ENCODE measurements at regions not wholly inside any gene's neighbourhood (a gene's known extent, or its start where the extent isn't known, plus 50 kb on each side); places are given as distances from the start of the nearest gene placed in this dataset.

DNA sequence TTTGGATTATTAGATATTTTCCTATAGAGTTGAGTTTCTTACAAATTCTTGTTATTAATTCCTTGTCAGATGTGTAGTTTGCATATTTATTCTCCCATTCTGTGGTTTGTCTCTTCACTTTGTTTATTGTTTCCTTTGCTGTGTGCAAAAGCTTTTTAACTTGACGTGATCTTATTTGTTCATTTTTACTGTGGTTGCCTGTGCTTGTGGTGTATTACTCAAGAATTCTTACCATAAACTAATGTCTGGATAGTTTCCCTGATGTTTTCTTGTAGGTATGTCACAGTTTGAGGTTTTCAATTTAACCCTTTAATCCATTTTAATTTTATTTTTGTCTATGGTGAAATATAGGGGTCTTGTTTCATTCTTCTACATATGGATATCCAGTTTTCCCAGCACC is 72.1 kb upstream of the LHX8 start:
- ATAC-seq (ENCODE audit: low read depth in 2 of 2) = no peak
- no peak for DNase-seq
- Mint-ChIP-seq H3K9me3 (peaks cover 0 to 29% (median 7%) of the 10 kb centered on the region in 7 donors), H3K27me3 (no peaks in the 10 kb centered on the region), H3K4me1 (no peaks in the 10 kb centered on the region), H3K4me3 (no peak overlapping the region), H3K27ac (peak overlapping the region in 1 of 6 donors; percentile 66), H3K36me3 (no peaks in the 10 kb centered on the region)

DNA sequence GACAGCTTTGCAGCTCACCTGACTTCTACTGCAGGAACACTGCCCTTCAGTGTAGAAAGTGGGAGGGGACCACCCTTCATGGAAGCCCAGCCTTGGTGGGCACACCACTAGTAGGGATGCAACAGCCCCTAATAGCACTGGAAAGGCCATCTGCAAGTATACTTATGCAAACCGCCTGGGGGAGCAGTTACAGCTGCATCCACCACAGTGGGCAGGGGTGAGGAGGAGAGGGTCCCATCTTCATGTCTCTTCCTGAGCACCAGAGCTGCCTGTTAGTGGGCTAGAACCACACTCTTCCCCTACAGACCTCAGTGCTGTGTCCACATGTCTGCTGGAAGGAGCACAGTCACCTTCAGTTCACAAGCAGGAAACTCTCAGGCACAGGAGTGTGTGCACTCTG is 66.2 kb upstream of the LHX8 start:
- Mint-ChIP-seq H3K36me3 (no peaks in the 10 kb centered on the region), H3K4me3 (no peak overlapping the region), H3K27ac (no peak overlapping the region), H3K4me1 (no peaks in the 10 kb centered on the region), H3K9me3 (peaks cover 0 to 14% (median 5%) of the 10 kb centered on the region in 7 donors), H3K27me3 (no peaks in the 10 kb centered on the region)
- DNase-seq (no peak), ATAC-seq (ENCODE audit: low read depth in 2 of 2) (no peak)

DNA sequence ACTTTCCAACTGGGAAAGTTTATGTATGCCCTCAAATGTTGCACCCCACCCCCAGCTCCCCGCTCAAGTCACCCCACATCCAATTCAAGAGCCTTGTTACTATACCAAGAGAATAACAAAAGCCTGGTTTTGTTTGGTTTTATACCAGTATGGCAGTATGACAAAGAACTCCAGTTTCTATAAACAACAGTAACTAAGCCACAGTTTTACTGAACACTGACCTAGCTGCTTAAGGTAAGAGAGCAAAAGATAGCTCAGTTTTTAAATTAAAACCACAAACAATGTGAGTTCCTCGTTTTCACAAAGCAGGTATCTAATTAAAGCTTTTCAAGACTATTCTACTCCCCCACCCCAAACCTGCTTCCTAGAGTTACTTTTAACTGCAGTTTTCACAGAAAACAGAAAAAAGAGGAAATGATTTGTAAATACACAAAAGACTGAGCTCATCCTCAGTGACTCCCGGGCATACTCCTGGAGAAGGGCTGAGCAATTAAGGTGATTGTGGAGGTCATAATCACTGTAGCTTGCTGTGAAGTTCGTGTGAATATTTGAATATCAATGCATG is 59.3 kb upstream of the LHX8 start:
- ATAC-seq (ENCODE audit: low read depth in 2 of 2) (no peak), DNase-seq (no peak)
- H3K36me3 Mint-ChIP-seq = no peaks in the 10 kb centered on the region
- peaks cover 0 to 5% (median 4%) of the 10 kb centered on the region in 7 donors for H3K9me3 Mint-ChIP-seq
- no peak overlapping the region for H3K27ac Mint-ChIP-seq
- H3K27me3 Mint-ChIP-seq = peaks cover 0 to 5% (median 0%) of the 10 kb centered on the region in 3 donors
- H3K4me1 Mint-ChIP-seq = no peaks in the 10 kb centered on the region
- H3K4me3 Mint-ChIP-seq = no peak overlapping the region

DNA sequence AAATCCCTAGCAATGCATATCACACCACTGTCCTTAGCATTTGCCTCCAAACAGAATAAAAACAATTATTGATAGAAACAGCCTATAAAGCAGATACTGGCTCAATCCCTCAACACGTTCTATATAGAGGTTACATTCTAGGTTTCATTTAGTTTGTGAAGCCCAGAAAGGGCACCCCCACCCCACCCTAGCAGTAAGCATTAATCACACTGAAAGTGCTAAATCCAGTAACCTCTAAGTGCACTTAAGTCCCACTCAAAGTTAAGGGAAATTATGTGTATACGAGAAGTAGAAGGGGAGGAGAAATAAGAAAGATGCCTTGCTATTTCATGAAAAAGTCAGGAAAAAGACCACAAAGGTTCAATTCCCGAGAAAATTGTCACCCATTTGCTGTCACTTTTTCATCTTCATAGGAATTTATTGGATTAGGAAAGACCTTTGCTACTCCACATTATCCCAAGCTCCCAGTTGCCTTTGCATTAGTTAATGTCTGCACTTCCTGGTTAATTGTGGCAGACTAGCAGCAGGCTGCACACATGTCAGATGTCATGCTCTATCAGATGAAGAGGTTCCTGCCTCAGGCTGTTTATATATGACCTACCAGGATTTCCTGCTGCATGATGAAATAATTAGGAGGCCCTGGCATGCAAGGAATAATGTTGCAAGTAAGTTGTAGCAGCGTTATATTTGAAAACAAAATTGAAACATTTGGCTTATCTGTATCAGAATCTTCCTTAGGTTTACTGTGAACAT is 54.5 kb upstream of the LHX8 start:
- ATAC-seq (ENCODE audit: low read depth in 2 of 2) = no peak

DNA sequence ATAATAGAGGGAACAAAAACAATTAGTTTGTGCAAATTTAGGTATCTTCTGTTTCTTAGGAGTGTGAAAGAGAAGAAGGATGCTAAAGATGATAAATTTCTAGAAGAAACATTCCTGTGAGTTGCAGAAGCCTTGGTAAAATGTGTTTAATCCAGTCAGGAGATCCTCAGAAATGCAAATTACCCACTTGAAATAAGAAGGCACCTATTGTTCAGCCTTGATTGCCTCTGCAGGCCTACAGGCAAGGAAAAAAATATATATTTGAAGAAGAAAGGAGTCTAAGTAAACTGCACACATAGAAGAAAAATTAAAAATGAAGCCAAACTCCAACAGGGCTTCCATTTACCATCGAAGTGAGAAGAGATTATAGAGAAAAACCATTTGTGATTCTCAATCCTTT is 51.0 kb upstream of the LHX8 start:
- peaks cover 0 to 5% (median 0%) of the 10 kb centered on the region in 3 donors for H3K27me3 Mint-ChIP-seq
- no peak overlapping the region for H3K27ac Mint-ChIP-seq
- peaks cover 0 to 6% (median 0%) of the 10 kb centered on the region in 7 donors for H3K9me3 Mint-ChIP-seq
- H3K4me3 Mint-ChIP-seq = no peak overlapping the region
- no peaks in the 10 kb centered on the region for H3K4me1 Mint-ChIP-seq
- ATAC-seq (ENCODE audit: low read depth in 2 of 2) (no peak), DNase-seq (no peak)
- no peaks in the 10 kb centered on the region for H3K36me3 Mint-ChIP-seq

More for the DNA sequence above, 54.5 kb upstream of the LHX8 start:
- Mint-ChIP-seq H3K36me3 (no peaks in the 10 kb centered on the region), H3K4me3 (no peak overlapping the region), H3K4me1 (no peaks in the 10 kb centered on the region), H3K27me3 (peaks cover 0 to 5% (median 0%) of the 10 kb centered on the region in 3 donors), H3K9me3 (peaks cover 0 to 11% (median 2%) of the 10 kb centered on the region in 7 donors), H3K27ac (no peak overlapping the region)
- DNase-seq = no peak

DNA sequence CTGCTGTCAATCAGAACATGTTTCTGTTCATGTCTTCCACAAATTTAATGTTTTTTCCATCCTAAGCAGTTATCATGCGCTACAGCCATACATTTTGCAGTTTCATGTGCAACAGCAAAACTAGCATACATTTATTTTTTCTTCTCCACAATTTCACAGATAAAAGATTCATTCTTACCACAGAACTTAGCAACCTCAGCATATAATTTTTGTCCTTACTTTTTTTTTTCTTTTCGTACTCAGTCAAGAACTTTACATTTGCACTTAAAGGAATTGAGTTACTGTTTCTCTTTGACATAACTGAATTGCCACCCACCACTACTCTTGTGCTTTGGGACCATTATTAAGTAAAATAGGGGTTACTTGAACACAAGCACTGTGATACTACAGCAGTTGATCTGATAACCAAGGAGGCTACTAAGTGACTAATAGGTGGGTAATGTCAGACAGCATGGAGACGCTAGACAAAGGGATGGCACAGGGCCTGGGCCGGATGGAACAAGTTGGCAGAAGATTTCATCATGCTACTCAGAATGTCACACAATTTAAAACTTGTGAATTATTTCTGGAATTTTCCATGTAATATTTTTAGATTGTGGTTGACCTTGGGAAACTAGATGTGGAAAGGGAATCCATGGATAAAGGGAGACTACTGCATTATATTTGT is 50.2 kb upstream of the LHX8 start:
- Mint-ChIP-seq H3K4me1 (no peaks in the 10 kb centered on the region), H3K36me3 (no peaks in the 10 kb centered on the region), H3K27me3 (peaks cover 0 to 3% (median 0%) of the 10 kb centered on the region in 3 donors), H3K4me3 (no peak overlapping the region), H3K9me3 (peaks cover 0 to 6% (median 0%) of the 10 kb centered on the region in 7 donors), H3K27ac (no peak overlapping the region)
- DNase-seq (no peak), ATAC-seq (ENCODE audit: low read depth in 2 of 2) (no peak)

All from naive B cell (primary cell).